ENCODE measurements at regions not wholly inside any gene's neighbourhood (a gene's known extent, or its start where the extent isn't known, plus 50 kb on each side); places are given as distances from the start of the nearest gene placed in this dataset.

- no peaks in the 10 kb centered on the region for H3K4me1 ChIP-seq (ENCODE audit: control insufficient read depth in 1 of 2, insufficient read depth in 1 of 2, low read depth in 1 of 2, low read length in 1 of 2)
- H3K27ac ChIP-seq: no peak overlapping the region
- H3K9me3 ChIP-seq: no peaks in the 10 kb centered on the region
- no peaks in the 10 kb centered on the region for H3K36me3 ChIP-seq
- TF ChIP-seq, protein P1, sequence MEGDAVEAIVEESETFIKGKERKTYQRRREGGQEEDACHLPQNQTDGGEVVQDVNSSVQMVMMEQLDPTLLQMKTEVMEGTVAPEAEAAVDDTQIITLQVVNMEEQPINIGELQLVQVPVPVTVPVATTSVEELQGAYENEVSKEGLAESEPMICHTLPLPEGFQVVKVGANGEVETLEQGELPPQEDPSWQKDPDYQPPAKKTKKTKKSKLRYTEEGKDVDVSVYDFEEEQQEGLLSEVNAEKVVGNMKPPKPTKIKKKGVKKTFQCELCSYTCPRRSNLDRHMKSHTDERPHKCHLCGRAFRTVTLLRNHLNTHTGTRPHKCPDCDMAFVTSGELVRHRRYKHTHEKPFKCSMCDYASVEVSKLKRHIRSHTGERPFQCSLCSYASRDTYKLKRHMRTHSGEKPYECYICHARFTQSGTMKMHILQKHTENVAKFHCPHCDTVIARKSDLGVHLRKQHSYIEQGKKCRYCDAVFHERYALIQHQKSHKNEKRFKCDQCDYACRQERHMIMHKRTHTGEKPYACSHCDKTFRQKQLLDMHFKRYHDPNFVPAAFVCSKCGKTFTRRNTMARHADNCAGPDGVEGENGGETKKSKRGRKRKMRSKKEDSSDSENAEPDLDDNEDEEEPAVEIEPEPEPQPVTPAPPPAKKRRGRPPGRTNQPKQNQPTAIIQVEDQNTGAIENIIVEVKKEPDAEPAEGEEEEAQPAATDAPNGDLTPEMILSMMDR (IDR thresholded peaks at IDR 0.05): no peak
- H3K4me3 ChIP-seq (ENCODE audit: low read depth in 1 of 2, low read length in 1 of 2): no peak overlapping the region
- no peaks in the 10 kb centered on the region for H3K27me3 ChIP-seq
Measured at GRCh38 chr9:16071400-16071799, 518.6 kb downstream of the CCDC171 start.

DNA sequence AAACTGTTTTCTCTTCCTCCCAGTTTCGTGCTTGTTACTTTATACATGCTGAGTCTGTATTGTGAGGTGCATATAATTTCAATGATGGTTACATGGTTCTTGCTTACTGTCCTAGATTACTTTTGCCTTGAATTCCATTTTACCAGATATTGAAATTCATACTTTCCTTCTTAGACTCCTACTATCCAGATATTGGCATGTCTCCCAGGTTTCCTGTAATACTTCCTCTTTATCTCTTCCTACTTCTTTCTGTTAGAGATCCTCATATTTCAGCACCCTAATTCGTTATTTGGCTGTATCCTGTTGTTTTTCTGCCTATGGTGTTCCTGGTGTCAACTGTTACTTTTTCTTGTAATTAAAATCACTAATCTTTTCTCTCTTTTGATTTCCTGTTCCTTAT, 522.1 kb downstream of the CCDC171 start:
- Histone ChIP-seq H3K9me3 (no peaks in the 10 kb centered on the region), H3K4me1 (ENCODE audit: control insufficient read depth in 1 of 2, insufficient read depth in 1 of 2, low read depth in 1 of 2, low read length in 1 of 2) (no peaks in the 10 kb centered on the region), H3K27me3 (no peaks in the 10 kb centered on the region), H3K27ac (no peak overlapping the region), H3K4me3 (ENCODE audit: low read depth in 1 of 2, low read length in 1 of 2) (no peak overlapping the region), H3K36me3 (no peaks in the 10 kb centered on the region)
- TF ChIP-seq, protein P1 (IDR thresholded peaks at IDR 0.05): no peak

GRCh38 chr9:16075696-16076095, 522.9 kb downstream of the CCDC171 start:
- TF ChIP-seq, protein P1 (IDR thresholded peaks at IDR 0.05): no peak
- Histone ChIP-seq H3K4me3 (ENCODE audit: low read depth in 1 of 2, low read length in 1 of 2) (no peak overlapping the region), H3K36me3 (no peaks in the 10 kb centered on the region), H3K27ac (no peak overlapping the region), H3K4me1 (ENCODE audit: control insufficient read depth in 1 of 2, insufficient read depth in 1 of 2, low read depth in 1 of 2, low read length in 1 of 2) (no peaks in the 10 kb centered on the region), H3K9me3 (no peaks in the 10 kb centered on the region), H3K27me3 (no peaks in the 10 kb centered on the region)

- Histone ChIP-seq H3K27ac (no peak overlapping the region), H3K4me3 (ENCODE audit: low read depth in 1 of 2, low read length in 1 of 2) (no peak overlapping the region), H3K4me1 (ENCODE audit: control insufficient read depth in 1 of 2, insufficient read depth in 1 of 2, low read depth in 1 of 2, low read length in 1 of 2) (no peaks in the 10 kb centered on the region), H3K9me3 (no peaks in the 10 kb centered on the region), H3K27me3 (no peaks in the 10 kb centered on the region), H3K36me3 (no peaks in the 10 kb centered on the region)
- TF ChIP-seq, protein P1 (IDR thresholded peaks at IDR 0.05): no peak
Measured at GRCh38 chr9:16076511-16076910, 523.7 kb downstream of the CCDC171 start.

GRCh38 chr9:16082796-16083195, 530.0 kb downstream of the CCDC171 start:
- Histone ChIP-seq H3K9me3 (no peaks in the 10 kb centered on the region), H3K27ac (no peak overlapping the region), H3K36me3 (no peaks in the 10 kb centered on the region), H3K4me3 (ENCODE audit: low read depth in 1 of 2, low read length in 1 of 2) (no peak overlapping the region), H3K27me3 (no peaks in the 10 kb centered on the region), H3K4me1 (ENCODE audit: control insufficient read depth in 1 of 2, insufficient read depth in 1 of 2, low read depth in 1 of 2, low read length in 1 of 2) (no peaks in the 10 kb centered on the region)
- TF ChIP-seq, protein P1 (IDR thresholded peaks at IDR 0.05): no peak

DNA sequence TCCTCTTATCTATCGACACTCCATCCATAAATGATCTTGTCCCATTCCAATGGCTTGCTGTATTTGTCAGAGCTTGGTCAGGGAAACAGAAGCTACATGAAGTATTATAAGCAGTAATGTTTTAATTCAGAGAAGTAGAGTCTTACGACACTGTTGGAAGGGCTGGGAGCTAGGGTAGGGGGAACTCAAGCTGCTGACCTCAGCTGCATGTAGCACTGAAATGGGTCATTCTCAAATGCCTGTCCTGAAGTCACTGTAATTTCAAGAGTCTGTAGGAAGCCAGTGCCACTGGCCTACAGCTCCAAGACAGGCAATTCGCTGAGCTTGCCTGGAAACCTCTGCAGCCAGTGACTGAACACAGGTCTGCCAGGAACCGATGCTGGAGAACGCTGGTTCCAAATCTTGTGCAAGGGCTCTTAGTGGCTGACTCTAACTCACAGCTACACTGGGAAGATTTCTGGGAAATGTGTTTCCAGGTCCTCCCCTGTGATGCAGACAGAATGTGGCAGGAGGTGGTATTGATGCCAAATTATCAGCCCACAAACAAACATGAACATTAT, 532.4 kb downstream of the CCDC171 start:
- Histone ChIP-seq H3K9me3 (no peaks in the 10 kb centered on the region), H3K4me3 (ENCODE audit: low read depth in 1 of 2, low read length in 1 of 2) (no peak overlapping the region), H3K27me3 (no peaks in the 10 kb centered on the region), H3K27ac (no peak overlapping the region), H3K36me3 (no peaks in the 10 kb centered on the region), H3K4me1 (ENCODE audit: control insufficient read depth in 1 of 2, insufficient read depth in 1 of 2, low read depth in 1 of 2, low read length in 1 of 2) (no peaks in the 10 kb centered on the region)
- TF ChIP-seq, protein P1 (IDR thresholded peaks at IDR 0.05): no peak

Data from neutrophil (primary cell).